Liver (tissue), 3 donors: ENCODE measurements at regions not wholly inside any gene's neighbourhood (a gene's known extent, or its start where the extent isn't known, plus 50 kb on each side); places are given as distances from the start of the nearest gene placed in this dataset.

Experiments used
- CTCF ChIP-seq: fragments of 150-350 bp; IDR thresholded peaks from 2 replicates; pipeline ENCODE4 v1.5.1; 2017; ENCODE audit warnings: improper control_type of control experiment, low read depth, low read length; ENCODE audit not compliant: missing input control
- GABPA ChIP-seq, 2 donors: IDR thresholded peaks in 1 of 2; conservative IDR thresholded peaks in 1 of 2; 2 replicates each; pipeline ENCODE4 v1.6.1; 2016; ENCODE audit warnings: antibody characterized with exemption in 2 of 2, mild to moderate bottlenecking in 1 of 2, moderate library complexity in 1 of 2
- HNF4A ChIP-seq, 2 donors: conservative IDR thresholded peaks; 2 replicates each; pipeline ENCODE4 v1.6.1; 2016; ENCODE audit warnings: antibody characterized with exemption in 2 of 2, mild to moderate bottlenecking in 2 of 2
- MAX ChIP-seq: IDR thresholded peaks from 2 replicates; pipeline ENCODE4 v1.6.1; 2016; ENCODE audit warnings: antibody characterized with exemption
- RAD21 ChIP-seq, 2 donors: IDR thresholded peaks; 2 replicates each; pipeline ENCODE4 v1.6.1; 2016; ENCODE audit warnings: antibody characterized with exemption in 2 of 2, mild to moderate bottlenecking in 2 of 2
- REST ChIP-seq: IDR thresholded peaks from 2 replicates; pipeline ENCODE4 v1.6.1; 2016; ENCODE audit warnings: antibody characterized with exemption, mild to moderate bottlenecking
- SP1 ChIP-seq: IDR thresholded peaks from 2 replicates; pipeline ENCODE4 v1.6.1; 2018; ENCODE audit warnings: antibody characterized with exemption, mild to moderate bottlenecking
- donor health status: healthy.
- donor health status: healthy.

GRCh38 chr1:118809586-118809985 lies 178.6 kb downstream of the TBX15 start:
- TF ChIP-seq RAD21 (IDR thresholded peaks at IDR 0.05) (no peak), SP1 (no peak), CTCF (no peak), HNF4A (conservative IDR thresholded peaks at IDR 0.05) (no peak), REST (no peak), MAX (no peak), GABPA (IDR thresholded peaks at IDR 0.05 in 1 of 2, conservative IDR thresholded peaks at IDR 0.05 in 1 of 2) (no peak)
